ENCODE measurements at regions not wholly inside any gene's neighbourhood (a gene's known extent, or its start where the extent isn't known, plus 50 kb on each side); places are given as distances from the start of the nearest gene placed in this dataset.

DNA sequence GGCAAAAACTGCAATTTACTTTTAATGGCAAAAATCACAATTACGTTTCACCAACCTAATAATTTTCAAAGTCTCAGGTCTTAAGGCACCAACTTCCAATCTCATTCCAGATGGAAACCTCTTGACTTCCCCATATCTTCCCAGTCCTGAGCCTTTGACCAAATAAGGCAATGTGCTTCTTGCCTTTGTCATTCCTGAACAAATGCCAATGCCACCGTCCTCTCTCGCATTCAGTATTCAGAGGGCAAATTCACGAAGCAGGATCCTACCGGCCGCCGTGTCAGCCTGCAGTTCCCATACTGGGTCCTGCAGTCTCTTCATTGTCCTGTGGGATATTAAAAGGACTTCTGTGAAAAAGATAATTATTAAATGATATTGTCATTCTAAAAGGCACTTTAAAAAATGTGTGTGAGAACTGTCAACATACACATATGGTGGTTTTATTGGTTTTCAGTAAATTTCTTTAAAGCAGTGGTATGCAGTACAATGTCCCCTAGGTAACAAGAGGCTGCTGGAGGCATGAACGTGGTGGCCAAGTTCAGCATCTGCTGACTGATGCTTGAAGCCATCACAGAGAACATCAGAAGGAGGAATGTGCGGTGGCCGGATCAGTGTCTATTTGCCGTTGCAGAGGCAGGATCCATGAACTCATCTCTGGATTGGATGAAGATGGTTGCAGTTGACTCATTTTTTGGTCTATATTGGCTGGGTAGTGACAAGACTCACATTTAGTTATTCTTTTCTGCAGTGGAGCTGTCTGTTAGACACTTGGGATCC lies 101.4 kb upstream of the IRX4 start:
- Mint-ChIP-seq H3K4me3 (no peak overlapping the region), H3K36me3 (ENCODE audit: low read depth) (no peaks in the 10 kb centered on the region), H3K27me3 (ENCODE audit: insufficient read depth, low read depth, poor library complexity) (no peaks in the 10 kb centered on the region), H3K4me1 (peaks cover 11% of the 10 kb centered on the region), H3K9me3 (no peaks in the 10 kb centered on the region), H3K27ac (no peak overlapping the region)
- H3K27ac ChIP-seq (ENCODE audit: low read depth): no peak overlapping the region
- no peak overlapping the region for H2AFZ ChIP-seq
- H4K20me1 ChIP-seq (replicated peaks; ENCODE audit: insufficient read depth): no peaks in the 10 kb centered on the region
- peaks cover 5% of the 10 kb centered on the region; the same call in 1 of the 2 replicates for H3K4me1 ChIP-seq (ENCODE audit: insufficient read depth)
- H3K4me2 ChIP-seq: no peak overlapping the region
- H3K9me2 ChIP-seq (ENCODE audit: insufficient read depth): no peaks in the 10 kb centered on the region
- DNase-seq (ENCODE audit: low spot score) (peak; percentile 38), ATAC-seq (peak; percentile 77)
- no peaks in the 10 kb centered on the region for H3F3A ChIP-seq (replicated peaks; ENCODE audit: low read depth)
- no peaks in the 10 kb centered on the region for H3K27me3 ChIP-seq (ENCODE audit: insufficient read depth)
- H3K4me3 ChIP-seq: no peak overlapping the region
- H3K36me3 ChIP-seq (ENCODE audit: insufficient read depth): no peaks in the 10 kb centered on the region
- TF ChIP-seq STAT1 (IDR thresholded peaks at IDR 0.05; ENCODE audit: unreplicated experiment) (no peak), ZNF114 (CRISPR knock-in tag; IDR thresholded peaks at IDR 0.05) (no peak), NANOG (IDR thresholded peaks at IDR 0.05; ENCODE audit: borderline replicate concordance) (no peak)
- TF ChIP-seq, protein P1, sequence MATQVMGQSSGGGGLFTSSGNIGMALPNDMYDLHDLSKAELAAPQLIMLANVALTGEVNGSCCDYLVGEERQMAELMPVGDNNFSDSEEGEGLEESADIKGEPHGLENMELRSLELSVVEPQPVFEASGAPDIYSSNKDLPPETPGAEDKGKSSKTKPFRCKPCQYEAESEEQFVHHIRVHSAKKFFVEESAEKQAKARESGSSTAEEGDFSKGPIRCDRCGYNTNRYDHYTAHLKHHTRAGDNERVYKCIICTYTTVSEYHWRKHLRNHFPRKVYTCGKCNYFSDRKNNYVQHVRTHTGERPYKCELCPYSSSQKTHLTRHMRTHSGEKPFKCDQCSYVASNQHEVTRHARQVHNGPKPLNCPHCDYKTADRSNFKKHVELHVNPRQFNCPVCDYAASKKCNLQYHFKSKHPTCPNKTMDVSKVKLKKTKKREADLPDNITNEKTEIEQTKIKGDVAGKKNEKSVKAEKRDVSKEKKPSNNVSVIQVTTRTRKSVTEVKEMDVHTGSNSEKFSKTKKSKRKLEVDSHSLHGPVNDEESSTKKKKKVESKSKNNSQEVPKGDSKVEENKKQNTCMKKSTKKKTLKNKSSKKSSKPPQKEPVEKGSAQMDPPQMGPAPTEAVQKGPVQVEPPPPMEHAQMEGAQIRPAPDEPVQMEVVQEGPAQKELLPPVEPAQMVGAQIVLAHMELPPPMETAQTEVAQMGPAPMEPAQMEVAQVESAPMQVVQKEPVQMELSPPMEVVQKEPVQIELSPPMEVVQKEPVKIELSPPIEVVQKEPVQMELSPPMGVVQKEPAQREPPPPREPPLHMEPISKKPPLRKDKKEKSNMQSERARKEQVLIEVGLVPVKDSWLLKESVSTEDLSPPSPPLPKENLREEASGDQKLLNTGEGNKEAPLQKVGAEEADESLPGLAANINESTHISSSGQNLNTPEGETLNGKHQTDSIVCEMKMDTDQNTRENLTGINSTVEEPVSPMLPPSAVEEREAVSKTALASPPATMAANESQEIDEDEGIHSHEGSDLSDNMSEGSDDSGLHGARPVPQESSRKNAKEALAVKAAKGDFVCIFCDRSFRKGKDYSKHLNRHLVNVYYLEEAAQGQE (IDR thresholded peaks at IDR 0.05; ENCODE audit: unreplicated experiment): no peak
- no peaks in the 10 kb centered on the region for H3K79me2 ChIP-seq (replicated peaks; ENCODE audit: insufficient read depth)

DNA sequence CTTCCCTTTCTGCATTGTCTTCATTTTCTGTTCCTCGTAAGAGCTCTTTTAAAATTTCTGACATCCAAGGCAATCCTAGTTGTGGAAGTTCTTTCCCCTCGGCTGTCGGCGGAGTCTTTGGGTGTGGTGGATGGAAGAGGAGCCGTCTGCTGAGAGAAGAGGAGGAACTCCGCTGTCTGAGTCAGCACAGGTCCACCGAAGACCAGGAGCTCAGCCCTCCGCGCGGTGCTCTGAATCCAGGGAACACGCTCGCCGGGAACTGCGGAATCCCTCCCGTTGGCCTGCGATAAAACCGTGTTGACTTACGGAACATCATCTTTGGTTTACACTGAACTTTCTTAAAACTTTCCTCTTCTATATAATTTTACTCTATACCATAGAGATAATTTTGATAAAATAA lies 100.7 kb upstream of the IRX4 start:
- Mint-ChIP-seq H3K36me3 (ENCODE audit: low read depth) (no peaks in the 10 kb centered on the region), H3K9me3 (no peaks in the 10 kb centered on the region), H3K4me1 (peaks cover 11% of the 10 kb centered on the region), H3K27me3 (ENCODE audit: insufficient read depth, low read depth, poor library complexity) (no peaks in the 10 kb centered on the region), H3K4me3 (no peak overlapping the region), H3K27ac (no peak overlapping the region)
- Histone ChIP-seq H3K27ac (ENCODE audit: low read depth) (no peak overlapping the region), H3F3A (replicated peaks; ENCODE audit: low read depth) (no peaks in the 10 kb centered on the region), H3K4me1 (ENCODE audit: insufficient read depth) (peaks cover 5% of the 10 kb centered on the region; the same call in 1 of the 2 replicates), H2AFZ (no peak overlapping the region), H3K9me2 (ENCODE audit: insufficient read depth) (no peaks in the 10 kb centered on the region), H4K20me1 (replicated peaks; ENCODE audit: insufficient read depth) (no peaks in the 10 kb centered on the region), H3K4me2 (no peak overlapping the region), H3K27me3 (ENCODE audit: insufficient read depth) (no peaks in the 10 kb centered on the region), H3K4me3 (no peak overlapping the region), H3K36me3 (ENCODE audit: insufficient read depth) (no peaks in the 10 kb centered on the region), H3K79me2 (replicated peaks; ENCODE audit: insufficient read depth) (no peaks in the 10 kb centered on the region)
- DNase-seq (ENCODE audit: low spot score): peak; percentile 25
- ATAC-seq: peak; percentile 61
- TF ChIP-seq, protein P2, sequence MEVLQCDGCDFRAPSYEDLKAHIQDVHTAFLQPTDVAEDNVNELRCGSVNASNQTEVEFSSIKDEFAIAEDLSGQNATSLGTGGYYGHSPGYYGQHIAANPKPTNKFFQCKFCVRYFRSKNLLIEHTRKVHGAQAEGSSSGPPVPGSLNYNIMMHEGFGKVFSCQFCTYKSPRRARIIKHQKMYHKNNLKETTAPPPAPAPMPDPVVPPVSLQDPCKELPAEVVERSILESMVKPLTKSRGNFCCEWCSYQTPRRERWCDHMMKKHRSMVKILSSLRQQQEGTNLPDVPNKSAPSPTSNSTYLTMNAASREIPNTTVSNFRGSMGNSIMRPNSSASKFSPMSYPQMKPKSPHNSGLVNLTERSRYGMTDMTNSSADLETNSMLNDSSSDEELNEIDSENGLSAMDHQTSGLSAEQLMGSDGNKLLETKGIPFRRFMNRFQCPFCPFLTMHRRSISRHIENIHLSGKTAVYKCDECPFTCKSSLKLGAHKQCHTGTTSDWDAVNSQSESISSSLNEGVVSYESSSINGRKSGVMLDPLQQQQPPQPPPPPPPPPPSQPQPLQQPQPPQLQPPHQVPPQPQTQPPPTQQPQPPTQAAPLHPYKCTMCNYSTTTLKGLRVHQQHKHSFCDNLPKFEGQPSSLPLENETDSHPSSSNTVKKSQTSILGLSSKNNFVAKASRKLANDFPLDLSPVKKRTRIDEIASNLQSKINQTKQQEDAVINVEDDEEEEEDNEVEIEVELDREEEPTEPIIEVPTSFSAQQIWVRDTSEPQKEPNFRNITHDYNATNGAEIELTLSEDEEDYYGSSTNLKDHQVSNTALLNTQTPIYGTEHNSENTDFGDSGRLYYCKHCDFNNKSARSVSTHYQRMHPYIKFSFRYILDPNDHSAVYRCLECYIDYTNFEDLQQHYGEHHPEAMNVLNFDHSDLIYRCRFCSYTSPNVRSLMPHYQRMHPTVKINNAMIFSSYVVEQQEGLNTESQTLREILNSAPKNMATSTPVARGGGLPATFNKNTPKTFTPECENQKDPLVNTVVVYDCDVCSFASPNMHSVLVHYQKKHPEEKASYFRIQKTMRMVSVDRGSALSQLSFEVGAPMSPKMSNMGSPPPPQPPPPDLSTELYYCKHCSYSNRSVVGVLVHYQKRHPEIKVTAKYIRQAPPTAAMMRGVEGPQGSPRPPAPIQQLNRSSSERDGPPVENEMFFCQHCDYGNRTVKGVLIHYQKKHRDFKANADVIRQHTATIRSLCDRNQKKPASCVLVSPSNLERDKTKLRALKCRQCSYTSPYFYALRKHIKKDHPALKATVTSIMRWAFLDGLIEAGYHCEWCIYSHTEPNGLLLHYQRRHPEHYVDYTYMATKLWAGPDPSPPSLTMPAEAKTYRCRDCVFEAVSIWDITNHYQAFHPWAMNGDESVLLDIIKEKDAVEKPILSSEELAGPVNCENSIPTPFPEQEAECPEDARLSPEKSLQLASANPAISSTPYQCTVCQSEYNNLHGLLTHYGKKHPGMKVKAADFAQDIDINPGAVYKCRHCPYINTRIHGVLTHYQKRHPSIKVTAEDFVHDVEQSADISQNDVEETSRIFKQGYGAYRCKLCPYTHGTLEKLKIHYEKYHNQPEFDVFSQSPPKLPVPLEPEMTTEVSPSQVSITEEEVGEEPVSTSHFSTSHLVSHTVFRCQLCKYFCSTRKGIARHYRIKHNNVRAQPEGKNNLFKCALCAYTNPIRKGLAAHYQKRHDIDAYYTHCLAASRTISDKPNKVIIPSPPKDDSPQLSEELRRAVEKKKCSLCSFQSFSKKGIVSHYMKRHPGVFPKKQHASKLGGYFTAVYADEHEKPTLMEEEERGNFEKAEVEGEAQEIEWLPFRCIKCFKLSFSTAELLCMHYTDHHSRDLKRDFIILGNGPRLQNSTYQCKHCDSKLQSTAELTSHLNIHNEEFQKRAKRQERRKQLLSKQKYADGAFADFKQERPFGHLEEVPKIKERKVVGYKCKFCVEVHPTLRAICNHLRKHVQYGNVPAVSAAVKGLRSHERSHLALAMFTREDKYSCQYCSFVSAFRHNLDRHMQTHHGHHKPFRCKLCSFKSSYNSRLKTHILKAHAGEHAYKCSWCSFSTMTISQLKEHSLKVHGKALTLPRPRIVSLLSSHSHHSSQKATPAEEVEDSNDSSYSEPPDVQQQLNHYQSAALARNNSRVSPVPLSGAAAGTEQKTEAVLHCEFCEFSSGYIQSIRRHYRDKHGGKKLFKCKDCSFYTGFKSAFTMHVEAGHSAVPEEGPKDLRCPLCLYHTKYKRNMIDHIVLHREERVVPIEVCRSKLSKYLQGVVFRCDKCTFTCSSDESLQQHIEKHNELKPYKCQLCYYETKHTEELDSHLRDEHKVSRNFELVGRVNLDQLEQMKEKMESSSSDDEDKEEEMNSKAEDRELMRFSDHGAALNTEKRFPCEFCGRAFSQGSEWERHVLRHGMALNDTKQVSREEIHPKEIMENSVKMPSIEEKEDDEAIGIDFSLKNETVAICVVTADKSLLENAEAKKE (CRISPR knock-in tag; IDR thresholded peaks at IDR 0.05): no peak
- no peak for TF ChIP-seq JUNB (IDR thresholded peaks at IDR 0.05; ENCODE audit: unreplicated experiment)
- TF ChIP-seq CTCF (conservative IDR thresholded peaks at IDR 0.05; ENCODE audit: low read depth in 2 of 2): no peak
- TF ChIP-seq ETS1 (IDR thresholded peaks at IDR 0.05): no peak
- no peak for TF ChIP-seq STAT1 (IDR thresholded peaks at IDR 0.05; ENCODE audit: unreplicated experiment)
- TF ChIP-seq POLR2AphosphoS5 (IDR thresholded peaks at IDR 0.05; ENCODE audit: low read depth): no peak

Data from GM23338 (cell line).